GM12875 (cell line): ENCODE measurements at regions not wholly inside any gene's neighbourhood (a gene's known extent, or its start where the extent isn't known, plus 50 kb on each side); places are given as distances from the start of the nearest gene placed in this dataset.

Experiments used
- H3K4me3 ChIP-seq: one replicate; pipeline ENCODE4 v1.5.1; 2011; ENCODE audit warnings: low read depth, low read length, control low read depth
- CTCF ChIP-seq: IDR thresholded peaks from 2 replicates; pipeline ENCODE4 v1.5.1; 2011; ENCODE audit warnings: low read depth, mild to moderate bottlenecking, control low read depth, inconsistent platforms, low read length, moderate library complexity, borderline replicate concordance; ENCODE audit not compliant: insufficient read depth

- H3K4me3 ChIP-seq = no peak overlapping the region
- no peak for TF ChIP-seq CTCF
Observed at GRCh38 chr16:72657791-72658190, 390.1 kb downstream of the ZFHX3 start.

- no peak overlapping the region for H3K4me3 ChIP-seq
- TF ChIP-seq CTCF = no peak
Observed at GRCh38 chr16:72657164-72657563, 390.8 kb downstream of the ZFHX3 start.

GRCh38 chr16:72654535-72654934 is 393.4 kb downstream of the ZFHX3 start:
- H3K4me3 ChIP-seq = no peak overlapping the region
- no peak for TF ChIP-seq CTCF

- no peak overlapping the region for H3K4me3 ChIP-seq
- no peak for TF ChIP-seq CTCF
Observed at GRCh38 chr16:72649254-72649944, 398.5 kb downstream of the ZFHX3 start.

- TF ChIP-seq CTCF = no peak
- no peak overlapping the region for H3K4me3 ChIP-seq
Observed at GRCh38 chr16:72646615-72647014, 401.3 kb downstream of the ZFHX3 start.

GRCh38 chr16:72645538-72645937 is 402.4 kb downstream of the ZFHX3 start:
- no peak for TF ChIP-seq CTCF
- no peak overlapping the region for H3K4me3 ChIP-seq

GRCh38 chr16:72644911-72645310 is 403.0 kb downstream of the ZFHX3 start:
- TF ChIP-seq CTCF = no peak
- no peak overlapping the region for H3K4me3 ChIP-seq
